ENCODE measurements at regions not wholly inside any gene's neighbourhood (a gene's known extent, or its start where the extent isn't known, plus 50 kb on each side); places are given as distances from the start of the nearest gene placed in this dataset.

GRCh38 chr5:71810023-71810422 is 90.9 kb downstream of the CARTPT start:
- TF ChIP-seq FOXM1 (IDR thresholded peaks at IDR 0.05; ENCODE audit: borderline replicate concordance, low read depth) (no peak), CREB1 (IDR thresholded peaks at IDR 0.05; ENCODE audit: low read depth) (no peak), YY1 (IDR thresholded peaks at IDR 0.05; ENCODE audit: low read depth) (no peak)
